ENCODE measurements at regions not wholly inside any gene's neighbourhood (a gene's known extent, or its start where the extent isn't known, plus 50 kb on each side); places are given as distances from the start of the nearest gene placed in this dataset.

DNA sequence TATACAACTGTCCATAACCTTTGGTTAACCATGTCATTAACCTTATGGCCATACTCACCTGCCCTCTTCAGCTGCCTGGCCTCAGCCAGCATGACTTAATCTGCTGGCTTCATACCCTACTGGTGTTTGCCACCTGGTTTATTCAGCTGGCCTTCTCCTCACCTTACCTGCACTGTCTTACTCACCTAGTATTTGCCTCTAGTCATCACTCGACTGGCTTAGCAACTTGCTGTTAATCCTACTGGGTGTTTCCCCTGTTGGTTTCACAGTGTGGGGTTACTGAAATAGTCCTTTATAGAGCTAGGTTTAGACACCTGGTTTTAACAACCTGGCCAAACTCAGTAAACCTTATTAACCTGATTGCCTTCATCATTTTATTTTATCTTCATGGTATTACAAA lies 96.4 kb downstream of the IL12A start:
- ChIA-PET CTCF (no interaction called here), POLR2A (no interaction called here)
- H3K9me3 Mint-ChIP-seq = peaks cover 0 to 8% (median 0%) of the 10 kb centered on the region in 5 donors

DNA sequence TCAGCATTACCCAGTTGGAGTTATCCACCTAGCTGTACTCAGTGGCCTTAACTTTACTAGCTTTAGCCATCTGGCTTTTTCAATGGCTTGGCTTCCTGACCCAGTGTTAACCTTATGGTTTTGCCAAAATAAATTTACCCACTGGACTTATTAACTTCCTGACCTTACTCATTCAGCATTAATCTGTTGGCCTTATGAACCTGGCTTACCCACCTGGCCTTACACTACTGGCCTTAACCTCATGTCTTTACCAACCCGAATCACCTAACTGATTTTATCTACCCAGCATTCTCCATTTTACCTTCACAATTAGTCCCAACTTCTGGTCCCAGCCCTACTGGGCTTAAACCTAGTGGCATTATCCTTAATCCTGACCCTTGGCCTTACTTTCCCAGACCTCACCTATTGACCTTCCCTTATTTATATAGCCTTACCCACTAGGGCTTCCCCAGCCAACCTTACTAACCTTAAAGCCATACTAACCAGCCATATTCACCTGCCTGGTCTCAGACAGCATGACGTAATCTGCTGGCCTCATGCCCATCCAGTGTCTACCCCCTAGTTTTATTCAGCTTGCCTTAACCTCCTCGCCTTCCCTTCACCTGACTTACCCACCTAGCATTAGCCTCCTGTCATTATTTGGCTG lies 100.0 kb downstream of the IL12A start:
- H3K4me1 Mint-ChIP-seq = no peaks in the 10 kb centered on the region

More for the DNA sequence above, 96.4 kb downstream of the IL12A start:
- Mint-ChIP-seq H3K27ac (no peak overlapping the region), H3K4me1 (no peaks in the 10 kb centered on the region), H3K27me3 (no peaks in the 10 kb centered on the region), H3K4me3 (no peak overlapping the region), H3K36me3 (no peaks in the 10 kb centered on the region)
- H3K9me3 ChIP-seq (ENCODE audit: low read length) = no peaks in the 10 kb centered on the region
- no peaks in the 10 kb centered on the region for H3K4me1 ChIP-seq (ENCODE audit: insufficient read depth, low read length)
- H3K27me3 ChIP-seq (ENCODE audit: insufficient read depth, low read length, poor library complexity, severe bottlenecking) = no peaks in the 10 kb centered on the region
- no peak for DNase-seq
- H3K27ac ChIP-seq (ENCODE audit: low read depth, low read length) = no peak overlapping the region
- H3K4me3 ChIP-seq (ENCODE audit: low read length) = no peak overlapping the region
- no peaks in the 10 kb centered on the region for H3K36me3 ChIP-seq (ENCODE audit: insufficient read depth, low read length)

DNA sequence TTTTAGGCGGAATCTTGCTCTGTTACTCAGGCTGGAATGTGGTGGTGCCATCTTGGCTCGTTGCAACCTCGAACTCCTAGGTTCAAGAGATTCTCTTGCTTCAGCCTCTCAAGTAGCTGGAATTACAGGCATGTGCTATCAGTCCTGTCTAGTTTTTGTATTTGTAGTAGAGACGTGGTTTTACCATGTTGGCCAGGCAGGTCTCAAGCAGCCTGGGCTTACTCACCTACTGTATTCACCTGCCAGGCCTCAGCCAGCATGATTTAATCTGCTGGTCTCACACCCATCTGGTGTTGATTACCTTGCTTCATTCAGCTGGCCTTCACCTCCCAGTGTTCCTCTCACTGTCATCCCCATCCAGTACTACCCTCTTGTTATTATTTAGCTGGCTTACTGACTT lies 102.0 kb downstream of the IL12A start:
- no peak for DNase-seq
- Histone ChIP-seq H3K36me3 (ENCODE audit: insufficient read depth, low read length) (no peaks in the 10 kb centered on the region), H3K4me3 (ENCODE audit: low read length) (no peak overlapping the region), H3K27ac (ENCODE audit: low read depth, low read length) (no peak overlapping the region), H3K27me3 (ENCODE audit: insufficient read depth, low read length, poor library complexity, severe bottlenecking) (no peaks in the 10 kb centered on the region), H3K9me3 (ENCODE audit: low read length) (no peaks in the 10 kb centered on the region), H3K4me1 (ENCODE audit: insufficient read depth, low read length) (no peaks in the 10 kb centered on the region)
- Mint-ChIP-seq H3K4me3 (no peak overlapping the region), H3K36me3 (no peaks in the 10 kb centered on the region), H3K27me3 (no peaks in the 10 kb centered on the region), H3K27ac (no peak overlapping the region), H3K9me3 (peaks cover 0 to 2% (median 0%) of the 10 kb centered on the region in 5 donors), H3K4me1 (no peaks in the 10 kb centered on the region)
- POLR2A ChIA-PET = no interaction called here
- CTCF ChIA-PET = no interaction called here

More for the DNA sequence above, 100.0 kb downstream of the IL12A start:
- no peak overlapping the region for H3K4me3 Mint-ChIP-seq
- no peaks in the 10 kb centered on the region for H3K27me3 Mint-ChIP-seq
- no peak overlapping the region for H3K27ac ChIP-seq (ENCODE audit: low read depth, low read length)
- no peaks in the 10 kb centered on the region for H3K36me3 Mint-ChIP-seq
- H3K36me3 ChIP-seq (ENCODE audit: insufficient read depth, low read length) = no peaks in the 10 kb centered on the region
- POLR2A ChIA-PET = no interaction called here
- DNase-seq = no peak
- no peak overlapping the region for H3K4me3 ChIP-seq (ENCODE audit: low read length)
- no peaks in the 10 kb centered on the region for H3K9me3 ChIP-seq (ENCODE audit: low read length)
- CTCF ChIA-PET = no interaction called here
- H3K27me3 ChIP-seq (ENCODE audit: insufficient read depth, low read length, poor library complexity, severe bottlenecking) = no peaks in the 10 kb centered on the region
- peaks cover 0 to 2% (median 0%) of the 10 kb centered on the region in 5 donors for H3K9me3 Mint-ChIP-seq
- H3K27ac Mint-ChIP-seq = no peak overlapping the region
- H3K4me1 ChIP-seq (ENCODE audit: insufficient read depth, low read length) = no peaks in the 10 kb centered on the region

DNA sequence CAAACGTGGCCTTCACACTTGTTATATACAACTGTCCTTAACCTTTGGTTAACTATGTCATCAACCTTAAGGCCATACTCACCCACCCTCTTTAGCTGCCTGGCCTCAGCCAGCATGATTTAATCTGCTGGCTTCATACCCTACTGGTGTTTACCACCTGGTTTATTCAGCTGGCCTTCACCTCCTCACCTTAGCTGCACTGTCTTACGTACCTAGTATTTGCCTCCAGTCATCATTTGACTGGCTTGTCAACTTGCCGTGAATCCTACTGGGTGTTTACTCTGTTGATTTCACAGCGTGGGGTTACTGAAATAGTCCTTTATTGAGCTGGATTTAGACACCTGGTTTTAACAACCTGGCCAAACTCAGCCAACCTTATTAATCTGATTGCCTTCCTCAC lies 102.8 kb downstream of the IL12A start:
- H3K9me3 ChIP-seq (ENCODE audit: low read length) = no peaks in the 10 kb centered on the region
- ChIA-PET CTCF (no interaction called here), POLR2A (no interaction called here)
- no peak overlapping the region for H3K27ac ChIP-seq (ENCODE audit: low read depth, low read length)
- H3K4me3 ChIP-seq (ENCODE audit: low read length) = no peak overlapping the region
- Mint-ChIP-seq H3K4me1 (no peaks in the 10 kb centered on the region), H3K27ac (no peak overlapping the region), H3K27me3 (no peaks in the 10 kb centered on the region), H3K36me3 (no peaks in the 10 kb centered on the region), H3K4me3 (no peak overlapping the region), H3K9me3 (peaks cover 0 to 2% (median 0%) of the 10 kb centered on the region in 5 donors)
- no peaks in the 10 kb centered on the region for H3K4me1 ChIP-seq (ENCODE audit: insufficient read depth, low read length)
- no peaks in the 10 kb centered on the region for H3K36me3 ChIP-seq (ENCODE audit: insufficient read depth, low read length)
- DNase-seq = no peak
- no peaks in the 10 kb centered on the region for H3K27me3 ChIP-seq (ENCODE audit: insufficient read depth, low read length, poor library complexity, severe bottlenecking)

DNA sequence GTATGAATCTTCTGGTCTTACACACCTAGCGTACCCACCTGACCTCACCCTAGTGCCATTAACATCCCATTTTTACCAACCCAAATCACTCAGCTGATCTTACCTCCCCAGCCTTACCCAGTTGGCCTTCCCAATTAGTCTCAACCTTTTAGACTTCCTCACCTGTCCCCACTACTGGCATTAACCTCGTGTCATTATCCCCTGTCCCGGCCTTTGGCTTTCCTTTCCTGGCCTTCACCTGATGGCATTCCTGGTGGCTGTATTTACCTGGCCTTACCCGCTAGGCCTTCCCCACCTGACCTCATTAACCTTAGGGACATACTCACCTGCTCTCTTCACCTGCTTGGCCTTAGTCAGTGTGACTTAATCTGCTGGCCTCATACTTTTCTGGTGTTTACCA lies 104.1 kb downstream of the IL12A start:
- no peaks in the 10 kb centered on the region for H3K36me3 ChIP-seq (ENCODE audit: insufficient read depth, low read length)
- no peaks in the 10 kb centered on the region for H3K27me3 ChIP-seq (ENCODE audit: insufficient read depth, low read length, poor library complexity, severe bottlenecking)
- no peak overlapping the region for H3K4me3 ChIP-seq (ENCODE audit: low read length)
- no peaks in the 10 kb centered on the region for H3K9me3 ChIP-seq (ENCODE audit: low read length)
- no peak for DNase-seq
- Mint-ChIP-seq H3K4me3 (no peak overlapping the region), H3K9me3 (peaks cover 0 to 2% (median 0%) of the 10 kb centered on the region in 5 donors), H3K4me1 (no peaks in the 10 kb centered on the region), H3K27me3 (no peaks in the 10 kb centered on the region), H3K36me3 (no peaks in the 10 kb centered on the region), H3K27ac (no peak overlapping the region)
- no peak overlapping the region for H3K27ac ChIP-seq (ENCODE audit: low read depth, low read length)
- POLR2A ChIA-PET = no interaction called here
- H3K4me1 ChIP-seq (ENCODE audit: insufficient read depth, low read length) = no peaks in the 10 kb centered on the region
- CTCF ChIA-PET = no interaction called here

DNA sequence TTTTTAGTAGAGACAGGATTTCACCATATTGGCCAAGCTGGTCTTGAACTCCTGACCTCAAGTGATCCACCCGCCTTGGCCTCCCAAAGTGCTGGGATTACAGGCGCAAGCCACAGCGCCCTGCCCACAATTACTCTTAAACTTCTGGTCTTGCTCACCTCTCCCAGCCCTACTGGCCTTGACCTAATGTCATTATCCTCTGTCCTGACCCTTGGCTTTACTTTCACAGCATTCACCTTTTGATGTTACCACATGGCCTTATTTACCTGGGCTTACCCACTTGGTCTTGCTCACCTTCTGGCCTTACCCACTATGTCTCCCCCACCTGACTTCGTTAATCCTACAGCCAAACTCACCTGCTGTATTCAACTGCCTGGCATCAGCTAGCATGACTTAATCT lies 105.9 kb downstream of the IL12A start:
- Mint-ChIP-seq H3K4me3 (no peak overlapping the region), H3K4me1 (no peaks in the 10 kb centered on the region), H3K36me3 (no peaks in the 10 kb centered on the region), H3K9me3 (no peaks in the 10 kb centered on the region), H3K27me3 (peaks cover 0 to 3% of the 10 kb centered on the region in 2 donors), H3K27ac (no peak overlapping the region)
- no peak overlapping the region for H3K4me3 ChIP-seq (ENCODE audit: low read length)
- H3K4me1 ChIP-seq (ENCODE audit: insufficient read depth, low read length) = no peaks in the 10 kb centered on the region
- no peak for DNase-seq
- H3K27ac ChIP-seq (ENCODE audit: low read depth, low read length) = no peak overlapping the region
- ChIA-PET POLR2A (no interaction called here), CTCF (no interaction called here)
- H3K36me3 ChIP-seq (ENCODE audit: insufficient read depth, low read length) = no peaks in the 10 kb centered on the region
- H3K27me3 ChIP-seq (ENCODE audit: insufficient read depth, low read length, poor library complexity, severe bottlenecking) = no peaks in the 10 kb centered on the region
- no peaks in the 10 kb centered on the region for H3K9me3 ChIP-seq (ENCODE audit: low read length)

DNA sequence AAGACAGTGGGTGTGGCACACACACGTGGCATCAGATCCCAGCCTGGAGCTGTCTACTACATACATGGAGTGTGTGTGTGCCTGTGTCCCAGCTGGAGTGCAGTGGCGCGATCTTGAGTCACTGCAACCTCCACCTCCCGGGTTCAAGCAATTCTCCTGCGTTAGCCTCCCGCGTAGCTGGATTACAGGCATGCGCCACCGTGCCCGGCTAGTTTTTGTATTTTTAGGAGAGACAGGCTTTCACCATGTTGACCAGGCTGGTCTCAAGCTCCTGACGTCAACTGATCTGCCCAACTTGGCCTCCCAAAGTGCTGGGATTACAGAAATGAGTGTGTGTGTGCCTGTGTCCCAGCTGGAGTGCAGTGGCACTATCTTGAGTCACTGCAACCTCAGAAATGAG lies 108.8 kb downstream of the IL12A start:
- Histone ChIP-seq H3K9me3 (ENCODE audit: low read length) (no peaks in the 10 kb centered on the region), H3K36me3 (ENCODE audit: insufficient read depth, low read length) (no peaks in the 10 kb centered on the region), H3K27me3 (ENCODE audit: insufficient read depth, low read length, poor library complexity, severe bottlenecking) (no peaks in the 10 kb centered on the region), H3K27ac (ENCODE audit: low read depth, low read length) (no peak overlapping the region), H3K4me1 (ENCODE audit: insufficient read depth, low read length) (no peaks in the 10 kb centered on the region), H3K4me3 (ENCODE audit: low read length) (no peak overlapping the region)
- Mint-ChIP-seq H3K36me3 (no peaks in the 10 kb centered on the region), H3K4me3 (no peak overlapping the region), H3K4me1 (no peaks in the 10 kb centered on the region), H3K27me3 (peaks cover 3 to 23% of the 10 kb centered on the region in 2 donors), H3K9me3 (no peaks in the 10 kb centered on the region), H3K27ac (no peak overlapping the region)
- POLR2A ChIA-PET = no interaction called here
- DNase-seq = no peak
- CTCF ChIA-PET = no interaction called here

DNA sequence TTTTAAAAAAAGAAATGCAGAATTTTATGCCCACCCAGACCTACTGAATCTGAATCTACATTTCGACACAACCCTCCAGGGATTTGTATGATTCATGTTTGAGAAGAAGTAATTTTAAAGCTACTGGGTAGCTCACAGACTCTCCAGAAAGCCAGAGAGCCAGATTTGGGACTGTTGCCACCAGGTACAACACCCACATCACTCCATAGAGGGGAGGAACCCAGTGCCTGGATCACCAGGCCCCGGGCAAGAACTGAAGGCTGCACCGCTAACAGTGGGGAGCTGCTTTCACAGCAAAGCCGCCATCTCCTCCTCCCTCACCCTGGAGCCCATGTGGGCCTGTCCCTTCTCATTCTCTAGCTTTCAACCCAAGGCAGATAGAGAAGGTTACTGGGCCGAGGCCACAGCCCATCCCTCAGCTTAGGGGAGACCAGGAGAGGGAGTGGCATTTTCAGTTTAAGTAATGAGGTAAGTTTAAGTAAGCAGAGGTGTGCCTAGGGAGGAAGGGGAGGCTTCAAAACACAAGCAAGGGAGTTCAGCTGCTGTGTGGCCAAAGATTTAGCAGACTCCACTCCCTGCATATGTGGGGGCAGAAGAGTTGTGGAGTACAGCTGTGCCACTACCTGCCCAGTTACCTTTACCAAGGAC lies 109.8 kb downstream of the IL12A start:
- Mint-ChIP-seq H3K9me3 (no peaks in the 10 kb centered on the region), H3K27me3 (peaks cover 4 to 25% of the 10 kb centered on the region in 2 donors), H3K27ac (no peak overlapping the region), H3K4me1 (no peaks in the 10 kb centered on the region), H3K36me3 (no peaks in the 10 kb centered on the region), H3K4me3 (no peak overlapping the region)
- Histone ChIP-seq H3K4me3 (ENCODE audit: low read length) (no peak overlapping the region), H3K27me3 (ENCODE audit: insufficient read depth, low read length, poor library complexity, severe bottlenecking) (no peaks in the 10 kb centered on the region), H3K4me1 (ENCODE audit: insufficient read depth, low read length) (no peaks in the 10 kb centered on the region), H3K27ac (ENCODE audit: low read depth, low read length) (no peak overlapping the region), H3K36me3 (ENCODE audit: insufficient read depth, low read length) (no peaks in the 10 kb centered on the region), H3K9me3 (ENCODE audit: low read length) (no peaks in the 10 kb centered on the region)
- ChIA-PET CTCF (no interaction called here), POLR2A (no interaction called here)
- DNase-seq = no peak

All from CD8-positive, alpha-beta memory T cell (primary cell).